ENCODE measurements at regions not wholly inside any gene's neighbourhood (a gene's known extent, or its start where the extent isn't known, plus 50 kb on each side); places are given as distances from the start of the nearest gene placed in this dataset.

DNA sequence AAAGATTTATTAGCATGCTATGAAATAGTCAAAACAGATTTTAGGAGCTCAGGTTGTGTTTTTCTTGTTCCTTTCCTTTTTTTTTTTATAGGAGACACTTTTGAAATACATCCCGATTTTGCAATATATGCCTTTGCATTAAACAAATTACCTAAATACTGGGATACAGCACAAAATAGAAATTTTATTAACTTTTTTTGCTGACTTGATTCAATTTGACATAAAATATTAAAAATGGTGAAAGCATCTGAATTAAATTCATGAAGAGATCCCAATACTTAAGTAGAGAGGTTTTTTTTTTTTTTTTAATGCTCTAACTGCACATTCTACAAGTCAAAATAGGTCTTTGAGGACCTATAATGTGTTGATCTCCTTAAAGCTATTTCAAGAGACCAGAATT is 939.5 kb upstream of the CHAC2 start:
- TF ChIP-seq, protein P1, sequence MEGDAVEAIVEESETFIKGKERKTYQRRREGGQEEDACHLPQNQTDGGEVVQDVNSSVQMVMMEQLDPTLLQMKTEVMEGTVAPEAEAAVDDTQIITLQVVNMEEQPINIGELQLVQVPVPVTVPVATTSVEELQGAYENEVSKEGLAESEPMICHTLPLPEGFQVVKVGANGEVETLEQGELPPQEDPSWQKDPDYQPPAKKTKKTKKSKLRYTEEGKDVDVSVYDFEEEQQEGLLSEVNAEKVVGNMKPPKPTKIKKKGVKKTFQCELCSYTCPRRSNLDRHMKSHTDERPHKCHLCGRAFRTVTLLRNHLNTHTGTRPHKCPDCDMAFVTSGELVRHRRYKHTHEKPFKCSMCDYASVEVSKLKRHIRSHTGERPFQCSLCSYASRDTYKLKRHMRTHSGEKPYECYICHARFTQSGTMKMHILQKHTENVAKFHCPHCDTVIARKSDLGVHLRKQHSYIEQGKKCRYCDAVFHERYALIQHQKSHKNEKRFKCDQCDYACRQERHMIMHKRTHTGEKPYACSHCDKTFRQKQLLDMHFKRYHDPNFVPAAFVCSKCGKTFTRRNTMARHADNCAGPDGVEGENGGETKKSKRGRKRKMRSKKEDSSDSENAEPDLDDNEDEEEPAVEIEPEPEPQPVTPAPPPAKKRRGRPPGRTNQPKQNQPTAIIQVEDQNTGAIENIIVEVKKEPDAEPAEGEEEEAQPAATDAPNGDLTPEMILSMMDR (conservative IDR thresholded peaks at IDR 0.05; ENCODE audit: low read depth): no peak
- DNase-seq (ENCODE audit: low spot score): no peak
- no peak overlapping the region for H3K27ac ChIP-seq
- CTCF ChIA-PET: interaction anchor here (0.7 kb wide), 1 partner anchor 249 kb away, joined by 3 read pairs; no protein-coding TSS in a partner anchor
- POLR2A ChIA-PET (ENCODE audit: low non-redundant PET): no interaction called here

DNA sequence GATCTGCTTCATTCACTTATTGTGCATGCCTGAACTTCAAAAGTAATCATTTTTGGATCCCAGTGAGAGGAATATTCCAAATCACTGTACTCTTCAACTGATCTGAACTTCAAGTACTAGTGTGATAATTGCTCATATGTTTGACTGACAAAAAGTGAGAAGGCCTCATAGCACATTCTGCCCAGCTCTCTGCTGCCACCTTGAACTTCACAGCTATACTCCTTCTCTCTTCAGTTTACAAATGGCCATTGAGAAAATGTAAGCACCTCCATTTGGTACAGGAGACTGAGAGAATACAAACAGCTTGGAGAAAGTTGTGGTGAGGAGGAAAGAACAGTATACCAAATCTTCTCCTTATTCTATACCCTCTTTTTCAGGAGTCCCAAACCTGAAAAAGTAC is 946.0 kb upstream of the CHAC2 start:
- DNase-seq (ENCODE audit: low spot score): no peak
- TF ChIP-seq, protein P1 (conservative IDR thresholded peaks at IDR 0.05; ENCODE audit: low read depth): no peak; the same call in 1 of the 2 replicates
- no peak overlapping the region for H3K27ac ChIP-seq
- ChIA-PET CTCF (interaction anchor here (0.5 to 0.8 kb wide), 4 partner anchors 12 to 758 kb away, joined by 3 to 5 read pairs (median 3); no protein-coding TSS in a partner anchor), POLR2A (ENCODE audit: low non-redundant PET) (no interaction called here)

DNA sequence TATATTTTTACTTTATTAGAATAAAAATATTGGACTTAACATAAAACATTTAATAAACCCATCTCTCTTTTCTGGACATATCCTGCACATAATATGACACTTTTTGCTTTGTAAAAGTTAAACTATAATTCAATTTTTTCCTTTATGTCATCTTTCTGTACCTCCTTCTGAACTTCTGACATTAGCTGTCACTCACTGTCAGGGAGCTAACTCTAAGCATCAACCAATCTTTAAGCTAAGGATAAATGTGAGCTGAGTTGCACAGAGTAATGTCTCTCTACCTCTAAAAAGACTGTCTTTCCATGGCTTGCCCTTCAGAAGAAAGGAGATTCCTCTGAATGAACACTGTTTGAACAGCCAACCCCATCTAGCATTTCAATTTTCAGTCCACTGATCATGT is 948.6 kb upstream of the CHAC2 start:
- TF ChIP-seq, protein P1 (conservative IDR thresholded peaks at IDR 0.05; ENCODE audit: low read depth): no peak
- ChIA-PET POLR2A (ENCODE audit: low non-redundant PET) (no interaction called here), CTCF (no interaction called here)
- no peak for DNase-seq (ENCODE audit: low spot score)
- H3K27ac ChIP-seq: no peak overlapping the region

DNA sequence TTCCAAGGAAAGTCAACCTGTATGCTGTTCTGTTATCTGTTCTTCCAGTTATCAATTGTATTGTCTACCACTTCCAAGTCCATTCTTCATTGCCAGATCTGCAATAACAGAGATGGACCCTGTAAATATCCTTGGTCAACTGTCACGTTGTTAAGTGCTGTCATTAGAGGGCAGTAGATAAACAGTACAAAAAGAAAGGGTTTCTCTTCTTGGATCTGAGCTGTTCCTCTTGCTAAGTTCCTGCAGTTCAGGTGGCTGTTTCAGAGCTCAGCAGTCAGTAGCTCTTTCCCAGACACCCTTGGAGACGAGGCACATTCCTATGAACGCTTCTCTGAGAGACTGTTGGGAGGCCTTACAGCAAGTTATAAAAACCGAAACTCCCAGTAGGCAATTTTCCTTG is 957.1 kb upstream of the CHAC2 start:
- TF ChIP-seq, protein P1 (conservative IDR thresholded peaks at IDR 0.05; ENCODE audit: low read depth): peak; percentile 39
- ChIA-PET POLR2A (ENCODE audit: low non-redundant PET) (no interaction called here), CTCF (interaction anchor here (0.5 to 0.9 kb wide), 3 partner anchors 176 to 1894 kb away, joined by 3 to 4 read pairs (median 3); no protein-coding TSS in a partner anchor)
- no peak overlapping the region for H3K27ac ChIP-seq
- DNase-seq (ENCODE audit: low spot score): peak; percentile 2

DNA sequence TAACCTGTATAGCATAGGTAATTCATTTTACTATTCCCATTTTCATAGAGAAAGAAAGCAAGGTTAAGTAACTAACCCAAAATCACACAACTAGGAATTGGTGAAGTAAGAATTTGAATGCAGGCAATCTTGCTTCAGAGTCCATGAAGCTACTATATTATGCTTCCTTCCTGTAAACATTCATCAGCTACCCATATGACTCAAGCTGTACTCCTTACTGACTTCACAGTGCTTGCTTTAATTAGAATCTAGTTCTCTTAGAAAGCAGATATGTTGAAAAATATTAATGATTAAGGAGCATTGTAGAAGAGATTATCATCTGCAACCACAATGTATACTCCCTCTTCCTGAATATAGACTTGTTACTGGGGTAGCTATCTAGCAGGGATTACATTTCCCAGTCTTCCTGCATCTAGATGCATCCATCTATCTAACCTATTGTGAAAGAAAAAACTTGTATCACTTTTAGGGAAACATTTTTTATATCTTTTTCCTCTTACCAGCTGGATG is 961.6 kb upstream of the CHAC2 start:
- ChIA-PET CTCF (interaction anchor here (1.1 kb wide), 1 partner anchor 15 kb away, joined by 3 read pairs; no protein-coding TSS in a partner anchor), POLR2A (ENCODE audit: low non-redundant PET) (no interaction called here)
- TF ChIP-seq, protein P1 (conservative IDR thresholded peaks at IDR 0.05; ENCODE audit: low read depth): no peak
- no peak overlapping the region for H3K27ac ChIP-seq
- DNase-seq (ENCODE audit: low spot score): no peak

DNA sequence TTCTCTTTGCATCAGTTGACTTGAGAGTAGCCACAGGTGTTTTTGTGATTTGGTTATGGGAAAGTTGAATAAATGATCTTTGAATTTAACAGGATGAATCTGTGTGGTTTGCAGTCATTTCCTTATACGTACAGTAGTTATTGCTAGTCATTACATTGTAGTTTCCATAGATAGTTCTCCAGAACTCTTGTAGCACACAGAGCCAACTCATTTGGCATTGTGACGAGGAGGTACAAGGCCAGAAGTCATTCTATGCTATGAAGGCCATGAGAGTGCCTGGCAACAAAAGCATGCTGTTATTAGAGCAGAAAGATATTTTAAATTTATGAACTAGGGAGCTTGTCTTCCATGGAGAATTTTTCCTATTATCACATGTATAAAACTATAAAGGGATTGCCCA is 973.0 kb upstream of the CHAC2 start:
- POLR2A ChIA-PET (ENCODE audit: low non-redundant PET): no interaction called here
- TF ChIP-seq, protein P1 (conservative IDR thresholded peaks at IDR 0.05; ENCODE audit: low read depth): no peak
- no peak for DNase-seq (ENCODE audit: low spot score)
- H3K27ac ChIP-seq: no peak overlapping the region
- CTCF ChIA-PET: interaction anchor here (0.7 kb wide), 1 partner anchor 65 kb away, joined by 3 read pairs; no protein-coding TSS in a partner anchor
